SK-MEL-5 (cell line): ENCODE measurements at regions not wholly inside any gene's neighbourhood (a gene's known extent, or its start where the extent isn't known, plus 50 kb on each side); places are given as distances from the start of the nearest gene placed in this dataset.
"Not testable (repeated sequence)": the region's sequence is repeated elsewhere in the genome, so short reads cannot be mapped to it uniquely, and the experiment has no call there.

Experiments used
- DNase-seq: peaks from one replicate; pipeline ENCODE4 v3.0.0-alpha.2; 2016; ENCODE audit warnings: low read depth, low spot score
- in situ Hi-C: cut with HindIII; loops from 2 replicates; pipeline ENCODE4 v1.10.0; 2016; ENCODE audit warnings: low sequenced_read_pairs, high pct_unique_total_duplicates, low pct_unique_long_range_greater_than_20kb

DNA sequence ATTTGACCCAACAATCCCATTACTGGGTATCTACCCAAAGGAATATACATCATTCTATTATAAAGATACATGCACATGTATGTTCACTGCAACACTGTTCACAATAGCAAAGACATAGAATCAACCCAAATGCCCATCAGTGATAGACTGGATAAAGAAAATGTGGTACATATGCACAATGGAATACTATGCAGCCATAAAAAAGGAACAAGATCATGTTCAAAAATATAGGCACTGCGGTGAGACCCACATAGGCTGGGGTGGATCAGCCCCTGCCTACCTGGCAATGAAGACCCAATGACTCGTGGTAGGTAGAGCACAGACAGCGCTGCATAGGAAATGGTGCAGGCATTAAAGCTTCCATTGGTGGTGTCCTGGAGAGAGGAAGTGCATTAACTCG is 88.6 kb upstream of the NFIL3 start:
- in situ Hi-C loops, result not testable (repeated sequence)

DNA sequence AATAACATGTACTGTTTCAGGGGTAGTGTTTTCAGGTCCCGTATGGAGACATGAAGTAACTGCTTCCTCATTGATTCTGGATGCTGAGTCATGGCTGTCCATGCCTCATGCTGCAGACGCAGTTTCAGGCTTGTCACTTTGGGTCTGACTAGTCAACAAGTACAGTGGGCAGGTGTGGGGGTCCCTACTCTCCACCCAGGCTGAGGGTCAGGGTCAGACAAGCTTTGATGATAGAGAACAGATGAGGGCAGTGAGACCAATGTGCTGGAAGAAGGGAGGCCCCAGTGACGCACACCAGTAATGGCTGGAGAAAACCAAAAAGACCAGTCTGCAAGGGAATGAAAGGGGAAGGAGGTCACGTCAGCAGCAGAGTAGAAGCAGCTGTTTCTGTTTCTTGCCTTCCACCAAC is 80.0 kb upstream of the NFIL3 start:
- in situ Hi-C loops, result no loop called here
- DNase-seq, result no peak

More for the DNA sequence above, 88.6 kb upstream of the NFIL3 start:
- not testable (repeated sequence) for DNase-seq

DNA sequence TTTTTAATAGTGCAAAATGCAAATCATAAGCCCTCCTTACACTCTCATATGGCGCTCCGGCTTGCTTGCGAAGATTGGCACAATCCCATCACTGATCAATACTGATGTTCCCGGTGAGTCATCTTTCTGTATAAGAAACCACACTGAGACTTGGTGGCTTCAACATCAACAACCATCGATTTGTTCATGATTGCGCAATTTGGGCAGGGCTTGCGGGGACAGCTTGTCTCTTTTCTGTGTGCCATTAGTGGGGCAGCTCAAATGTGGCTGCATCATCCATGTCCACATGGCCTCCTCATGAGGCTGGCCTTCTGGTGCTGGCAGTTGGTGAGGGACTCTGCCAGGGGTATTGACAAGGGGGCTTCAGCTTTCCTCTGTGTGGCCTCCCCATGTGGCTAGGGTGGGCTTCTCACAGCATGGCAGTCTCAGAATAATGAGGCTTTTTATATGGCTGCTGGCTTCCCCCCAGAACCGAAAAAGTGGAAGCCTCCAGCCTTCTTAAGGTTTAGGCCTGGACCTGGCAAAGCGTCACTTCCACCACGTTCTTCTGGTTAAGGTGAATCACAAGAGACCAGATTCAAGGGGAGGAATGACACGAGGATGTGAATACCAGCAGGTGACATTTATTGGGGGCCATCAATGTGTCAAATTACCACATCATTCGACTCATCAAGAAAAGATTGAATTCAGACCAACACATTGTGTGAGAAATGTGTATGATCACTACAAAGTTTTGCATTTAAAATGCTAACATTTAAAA is 79.5 kb upstream of the NFIL3 start:
- no peak for DNase-seq
- in situ Hi-C loops, result no loop called here

DNA sequence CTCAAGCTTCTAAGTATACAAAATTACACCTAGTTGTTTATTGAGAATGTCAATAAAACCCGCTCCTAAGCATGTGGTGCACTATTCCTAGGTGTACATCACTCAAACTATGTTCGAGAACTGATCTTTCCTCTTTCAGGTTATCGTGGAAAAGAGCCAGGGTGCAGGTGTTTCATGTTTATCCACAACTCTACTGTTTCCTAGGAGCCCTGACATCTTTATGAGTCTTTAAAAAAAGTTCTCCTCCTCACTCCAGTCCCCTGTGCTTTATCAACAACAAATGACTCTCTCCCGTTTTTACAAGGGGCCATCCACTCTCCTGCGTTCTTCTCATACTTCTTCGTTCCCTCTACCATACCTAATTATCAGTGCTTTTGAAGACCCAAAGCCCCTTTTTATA is 78.8 kb upstream of the NFIL3 start:
- in situ Hi-C loops, result no loop called here
- no peak for DNase-seq

DNA sequence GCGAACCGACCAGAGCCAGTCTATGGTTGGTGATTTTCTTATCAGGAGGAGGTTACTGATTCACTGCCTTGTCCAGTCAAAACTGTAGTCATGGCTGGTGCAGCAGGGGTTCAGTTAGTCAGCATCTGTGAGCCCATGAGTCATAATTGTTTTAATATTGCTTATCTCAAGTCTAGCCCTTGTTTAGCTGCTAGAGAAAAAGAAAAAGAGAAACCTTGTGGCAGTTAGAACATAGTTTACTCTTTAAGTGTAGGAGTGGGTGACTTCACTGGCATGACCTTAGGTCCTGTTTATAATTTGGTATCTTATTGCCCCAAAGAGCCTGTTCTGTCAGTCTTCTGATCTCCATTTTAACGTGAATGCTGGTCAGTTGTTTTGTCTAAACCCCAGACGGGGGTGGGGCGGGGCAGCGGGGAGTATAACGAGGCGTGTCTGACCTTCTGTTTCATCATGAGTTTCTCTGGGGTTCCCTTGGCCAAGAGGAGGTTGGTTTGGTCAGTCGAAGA is 76.9 kb upstream of the NFIL3 start:
- DNase-seq, result no peak

DNA sequence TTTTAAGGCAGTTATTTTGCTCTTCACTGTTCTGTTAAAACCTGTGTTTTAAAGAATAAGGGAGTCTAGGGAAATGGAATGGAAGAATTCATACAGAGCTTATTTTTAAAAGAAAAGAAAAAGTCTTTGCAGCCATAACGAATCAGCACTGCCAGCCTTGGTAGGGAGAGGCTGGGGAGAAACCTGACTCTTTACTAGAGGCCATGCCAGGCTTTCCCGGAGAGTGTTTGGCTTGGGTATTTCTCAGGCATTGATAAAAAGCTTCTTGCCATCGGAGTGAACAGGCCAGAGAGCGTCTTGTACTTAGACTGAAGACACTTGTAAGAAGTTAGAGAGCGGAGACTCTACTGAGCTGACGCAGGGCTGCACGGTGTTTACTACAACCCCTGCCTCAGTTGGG is 72.7 kb upstream of the NFIL3 start:
- in situ Hi-C loops, result no loop called here
- DNase-seq, result no peak

More for the DNA sequence above, 76.9 kb upstream of the NFIL3 start:
- in situ Hi-C loops, result no loop called here

DNA sequence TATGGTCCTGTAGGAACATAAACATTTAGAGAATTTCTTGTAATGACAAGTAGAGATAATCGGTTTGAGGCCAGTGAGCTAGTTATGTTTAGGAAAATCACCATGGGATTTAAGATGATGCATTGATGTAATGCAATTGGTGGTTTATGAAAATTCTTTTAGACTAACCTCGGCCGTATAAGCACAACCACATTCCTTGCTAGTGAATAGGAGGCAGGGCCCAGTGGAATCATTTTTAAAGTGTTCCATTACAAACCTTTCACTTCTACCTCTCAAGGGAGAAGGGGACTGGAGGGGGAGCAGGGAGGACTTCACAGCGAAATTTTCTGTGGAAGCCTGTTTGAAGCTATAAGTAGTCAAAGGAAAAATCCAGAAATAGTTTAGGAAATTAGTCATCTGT is 71.8 kb upstream of the NFIL3 start:
- DNase-seq, result no peak
- in situ Hi-C loops, result no loop called here

- DNase-seq, result no peak
- in situ Hi-C loops, result no loop called here
These were observed 71.1 kb upstream of the NFIL3 start for GRCh38 chr9:91494751-91495150.

GRCh38 chr9:91492237-91492636 is 68.6 kb upstream of the NFIL3 start:
- in situ Hi-C loops, result no loop called here
- no peak for DNase-seq

DNA sequence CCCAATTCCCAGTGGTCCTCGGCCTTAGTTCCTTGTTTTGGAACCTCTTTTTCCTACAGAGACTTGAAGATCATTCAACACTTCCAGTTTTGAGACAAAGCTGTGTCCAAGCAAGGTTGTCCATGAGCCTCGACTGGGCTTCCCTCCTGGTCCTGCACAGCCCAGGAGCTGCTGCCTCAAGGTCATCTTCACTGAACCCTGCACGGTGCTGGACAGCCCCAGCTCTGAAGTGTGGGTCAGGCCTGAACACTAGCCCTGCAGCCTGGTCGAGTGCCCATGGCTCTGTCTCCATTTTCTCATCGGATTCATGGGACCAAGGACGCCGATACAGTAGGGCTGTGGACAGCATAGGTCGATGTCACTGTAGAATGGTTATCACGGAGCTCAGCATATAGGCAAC is 68.0 kb upstream of the NFIL3 start:
- in situ Hi-C loops, result no loop called here
- DNase-seq, result no peak

DNA sequence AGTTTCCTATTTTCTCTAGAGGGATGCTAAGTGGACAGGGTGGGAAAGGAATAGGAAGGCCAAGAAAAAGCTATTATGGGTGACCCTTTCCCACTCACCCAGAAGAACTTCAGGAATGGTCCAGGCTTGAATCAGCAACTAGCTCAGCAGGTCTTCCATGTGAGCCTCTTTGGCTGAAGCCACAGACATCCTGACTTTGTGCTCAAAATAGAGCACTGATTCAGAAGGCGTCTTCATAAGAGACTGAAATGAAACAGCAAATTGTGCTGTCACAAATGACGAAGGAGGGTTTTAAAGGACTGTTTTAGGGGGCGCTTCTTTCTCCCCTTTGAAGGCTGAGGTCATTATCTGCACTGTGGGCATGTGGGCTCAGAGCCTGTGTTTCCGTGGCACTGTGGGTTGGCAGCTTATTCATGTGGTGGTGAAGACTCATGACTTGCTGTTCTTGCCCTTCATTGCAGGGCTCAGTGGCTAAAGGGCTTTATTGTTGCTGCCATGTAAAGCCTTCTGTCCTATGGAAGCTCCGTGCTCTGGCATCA is 65.8 kb upstream of the NFIL3 start:
- DNase-seq, result peak; percentile 82
- in situ Hi-C loops, result no loop called here

DNA sequence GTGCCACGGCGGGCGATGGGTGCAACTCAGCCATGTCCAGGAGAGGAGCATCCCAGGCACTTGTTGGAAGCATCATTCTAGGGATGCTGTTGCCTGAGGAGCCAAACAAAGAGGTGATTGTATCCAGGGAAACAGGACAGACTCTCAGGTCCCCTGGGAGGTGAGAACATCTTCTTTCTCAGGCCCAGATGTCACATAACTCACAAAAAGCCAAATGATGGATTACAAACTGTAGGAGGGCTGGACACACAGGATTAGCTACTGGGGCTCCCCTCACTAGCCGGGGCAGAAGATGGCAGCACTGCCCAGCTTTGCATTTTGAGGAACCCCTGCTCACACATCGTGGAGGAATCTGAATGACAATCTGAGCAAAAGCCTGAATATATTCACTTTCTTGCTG is 64.7 kb upstream of the NFIL3 start:
- in situ Hi-C loops, result no loop called here
- DNase-seq, result no peak

DNA sequence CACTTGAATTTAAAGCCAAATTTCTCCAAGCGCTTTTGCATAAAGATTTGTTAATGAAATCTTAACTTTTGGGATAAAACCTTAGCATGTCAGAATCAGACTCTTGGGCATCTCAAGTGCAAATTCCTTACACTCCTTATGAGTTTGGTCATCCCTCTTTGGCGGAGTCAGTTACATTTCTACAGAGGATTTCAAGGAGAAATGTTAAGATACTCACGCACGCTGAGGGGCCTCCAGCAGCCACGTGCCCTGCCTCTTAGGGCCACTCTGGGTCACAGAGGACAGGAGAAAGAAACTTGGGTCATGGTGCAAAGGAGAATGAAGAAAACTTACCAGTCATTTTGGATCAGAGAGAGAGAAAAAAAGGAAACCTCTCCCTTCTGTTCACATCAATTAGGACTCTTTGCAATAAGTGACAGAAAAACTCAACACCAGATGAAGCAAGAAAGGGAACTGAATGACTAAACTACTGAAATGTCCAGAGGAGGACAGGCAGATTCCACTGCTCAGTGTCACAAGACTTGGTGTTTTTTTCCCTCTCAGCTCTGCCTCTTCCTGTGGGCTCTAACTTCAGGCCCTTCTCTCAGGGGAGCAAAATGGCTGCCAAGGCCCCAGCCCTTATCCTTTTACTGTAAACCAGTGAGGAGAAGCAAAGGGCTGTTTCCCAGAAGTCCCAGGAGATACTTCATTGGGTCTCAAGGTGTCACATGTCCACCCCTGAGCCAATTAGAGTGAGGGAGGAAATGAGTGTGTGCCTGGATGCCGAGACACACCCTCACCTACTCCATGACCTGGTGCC is 63.3 kb upstream of the NFIL3 start:
- in situ Hi-C loops, result no loop called here
- no peak for DNase-seq

DNA sequence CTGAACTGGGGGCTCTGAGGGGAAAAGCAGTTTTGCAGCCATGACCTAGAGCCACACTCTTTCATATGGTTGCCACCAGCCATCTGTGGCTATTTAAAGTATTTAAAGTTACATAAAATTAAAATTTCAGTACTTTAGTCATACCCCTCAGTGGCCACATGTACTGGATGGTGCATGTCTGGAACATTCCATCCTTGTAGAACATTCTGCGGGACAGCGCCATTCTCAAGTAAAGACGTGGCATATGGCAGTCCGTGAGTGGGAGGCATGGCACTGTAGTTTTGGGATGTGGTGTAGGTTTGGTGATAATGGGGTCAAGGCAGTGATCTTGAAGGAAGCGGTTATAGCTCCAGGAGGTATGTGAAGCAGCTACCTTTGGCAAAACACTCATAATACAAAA is 61.4 kb upstream of the NFIL3 start:
- in situ Hi-C loops, result no loop called here
- DNase-seq, result no peak

- in situ Hi-C loops, result no loop called here
- no peak for DNase-seq
These were observed 60.2 kb upstream of the NFIL3 start for GRCh38 chr9:91483835-91484234.

- in situ Hi-C loops, result no loop called here
- no peak for DNase-seq
These were observed 59.6 kb upstream of the NFIL3 start for GRCh38 chr9:91483189-91483691.

DNA sequence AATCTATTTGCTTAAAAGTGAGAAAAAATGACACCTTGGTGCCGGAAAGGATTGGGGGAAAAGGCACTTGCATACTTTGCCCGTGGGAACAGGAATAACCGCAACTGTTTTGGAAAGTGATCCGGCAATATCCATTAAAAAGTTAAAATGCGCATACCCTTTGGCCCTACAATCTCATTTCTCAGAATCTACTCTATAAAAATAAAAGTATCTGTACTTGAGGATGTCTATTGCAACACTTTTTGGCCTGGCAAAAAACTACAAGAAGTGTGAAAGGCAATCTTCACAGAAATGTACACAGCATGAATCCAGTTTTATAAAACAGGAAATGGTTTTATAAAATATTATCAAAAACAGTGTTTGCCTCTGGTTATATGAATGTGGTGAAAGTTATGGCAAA is 58.3 kb upstream of the NFIL3 start:
- DNase-seq, result no peak
- in situ Hi-C loops, result no loop called here

DNA sequence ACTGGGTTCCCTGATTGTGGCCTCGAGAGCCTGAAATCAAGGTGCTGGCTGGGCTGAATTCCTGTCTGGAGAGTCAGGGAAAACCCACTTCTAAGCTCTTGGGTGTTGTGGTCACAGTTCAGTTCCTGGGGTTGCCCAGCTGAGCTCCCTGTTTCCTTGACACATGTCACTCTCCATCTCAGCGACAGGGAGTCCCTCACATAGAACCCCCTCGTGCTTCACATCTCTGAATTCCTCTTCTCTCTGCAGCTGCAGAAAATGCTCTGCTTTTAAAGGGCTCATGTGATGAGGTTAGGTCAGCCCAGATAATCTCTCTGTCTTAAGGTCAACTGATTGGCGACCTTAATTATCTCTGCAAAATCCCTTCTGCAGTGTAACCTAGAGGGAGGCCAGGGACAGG is 53.5 kb upstream of the NFIL3 start:
- no peak for DNase-seq
- in situ Hi-C loops, result no loop called here
